NOMO-1 treated with DMSO at 0.1 percent for 48 hours (cell line): ENCODE measurements at regions not wholly inside any gene's neighbourhood (a gene's known extent, or its start where the extent isn't known, plus 50 kb on each side); places are given as distances from the start of the nearest gene placed in this dataset.
"Not testable (repeated sequence)": the region's sequence is repeated elsewhere in the genome, so short reads cannot be mapped to it uniquely, and the experiment has no call there.

ENCODE experiments used
- DNase-seq: peaks from one replicate; lab custom pipeline; 2025; ENCODE audit not compliant: unreplicated experiment; lab: John Stamatoyannopoulos, UW

DNA sequence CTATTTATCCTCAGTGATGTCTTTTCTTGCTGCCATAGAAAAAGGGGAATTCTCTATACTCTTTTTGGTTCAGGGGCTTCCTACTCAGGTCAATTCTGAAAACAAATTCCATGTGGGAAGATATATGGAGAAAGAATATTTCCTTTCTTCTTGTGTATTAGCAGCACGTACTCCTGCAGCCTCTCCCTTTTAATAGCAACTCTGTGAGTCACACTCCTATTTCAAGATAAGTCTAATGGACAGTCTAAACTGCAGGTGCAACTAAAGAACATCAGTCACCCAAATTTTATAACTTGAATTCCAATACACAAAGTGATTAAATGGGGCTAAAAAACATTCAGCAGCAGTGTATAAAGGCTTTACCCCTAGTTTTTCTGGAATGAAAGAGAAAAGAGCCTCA, 942.2 kb downstream of the CNTNAP5 start:
- DNase-seq = no peak

- no peak for DNase-seq
These were observed 944.9 kb downstream of the CNTNAP5 start for GRCh38 chr2:124970030-124970429.

- DNase-seq = no peak
These were observed 948.3 kb downstream of the CNTNAP5 start for GRCh38 chr2:124973396-124973795.

DNA sequence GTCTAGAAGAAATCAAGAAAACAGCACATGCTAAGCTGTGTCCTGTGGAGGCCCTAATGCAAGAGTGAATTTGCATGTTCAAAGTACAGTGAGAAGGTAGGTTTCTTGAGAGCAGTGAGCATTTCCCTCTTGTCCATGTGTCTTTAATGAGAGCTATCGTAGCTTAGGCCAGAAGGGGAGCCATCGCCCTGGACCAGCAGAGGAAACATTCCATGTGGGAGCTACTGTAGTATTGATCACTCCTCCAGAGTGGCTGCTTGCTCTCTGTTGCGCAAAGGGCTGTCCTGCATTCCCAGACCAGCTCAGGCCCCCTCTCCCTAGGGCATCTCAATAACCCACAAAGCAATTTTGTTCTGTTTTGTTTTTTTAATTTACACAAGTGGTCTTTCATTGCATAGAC, 950.1 kb downstream of the CNTNAP5 start:
- no peak for DNase-seq

DNA sequence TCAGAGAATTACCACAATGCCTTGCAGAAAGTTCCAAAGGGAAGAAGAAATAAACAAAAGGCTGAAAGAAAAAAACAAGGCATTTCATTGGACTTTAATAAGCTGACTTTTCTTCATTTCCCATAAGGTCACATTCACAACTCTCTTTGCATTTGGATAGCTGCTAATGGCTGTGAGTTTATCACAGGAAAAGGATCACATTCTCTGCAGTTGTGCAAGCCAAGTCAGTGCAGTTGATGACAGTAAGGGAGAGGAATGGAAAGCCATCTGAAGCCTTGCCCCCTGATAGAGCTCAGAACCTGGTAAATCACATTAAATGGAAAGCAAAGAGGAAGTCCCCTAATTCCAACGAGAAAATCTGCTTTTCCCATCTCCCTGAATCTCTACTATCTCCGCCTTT, 950.6 kb downstream of the CNTNAP5 start:
- no peak for DNase-seq

DNA sequence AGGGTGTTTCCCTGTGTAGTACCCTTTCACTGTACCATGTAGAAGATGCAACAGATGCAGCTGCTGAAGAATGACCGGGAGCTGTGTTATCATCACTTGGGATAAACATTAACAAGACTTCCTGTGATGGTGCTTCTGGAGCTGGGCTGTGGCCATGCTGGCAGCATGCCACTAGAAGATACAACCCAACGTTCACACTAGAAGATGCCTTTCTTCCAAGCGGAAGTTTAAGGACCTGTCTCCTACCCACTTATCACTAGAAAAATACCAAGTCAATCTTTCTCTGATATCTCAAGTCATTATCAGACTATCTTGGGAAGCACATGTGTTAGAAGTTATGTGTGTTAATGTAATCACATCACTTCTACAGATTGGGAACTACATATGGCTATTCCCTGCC, 953.5 kb downstream of the CNTNAP5 start:
- no peak for DNase-seq

- DNase-seq = no peak
These were observed 958.5 kb downstream of the CNTNAP5 start for GRCh38 chr2:124983595-124983994.

GRCh38 chr2:124985270-124985669, 960.2 kb downstream of the CNTNAP5 start:
- DNase-seq = peak; percentile 22

- DNase-seq = no peak
These were observed 961.0 kb downstream of the CNTNAP5 start for GRCh38 chr2:124986136-124986535.

- not testable (repeated sequence) for DNase-seq
These were observed 961.8 kb downstream of the CNTNAP5 start for GRCh38 chr2:124986870-124987269.

DNA sequence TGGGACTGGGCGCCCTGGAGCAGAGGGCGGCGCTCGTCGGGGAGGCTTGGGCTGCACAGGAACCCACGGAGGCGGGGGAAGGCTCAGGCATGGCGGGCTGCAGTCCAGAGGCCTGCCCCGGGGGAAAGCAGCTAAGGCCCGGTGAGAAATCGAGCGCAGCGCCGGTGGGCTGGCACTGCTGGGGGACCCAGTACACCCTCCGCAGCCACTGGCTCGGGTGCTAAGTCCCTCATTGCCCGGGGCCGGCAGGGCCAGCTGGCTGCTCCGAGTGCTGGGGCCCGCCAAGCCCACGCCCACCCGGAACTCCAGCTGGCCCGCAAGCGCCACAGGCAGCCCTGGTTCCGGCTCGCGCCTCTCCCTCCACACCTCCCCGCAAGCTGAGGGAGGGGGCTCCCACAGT, 962.3 kb downstream of the CNTNAP5 start:
- DNase-seq = not testable (repeated sequence)

DNA sequence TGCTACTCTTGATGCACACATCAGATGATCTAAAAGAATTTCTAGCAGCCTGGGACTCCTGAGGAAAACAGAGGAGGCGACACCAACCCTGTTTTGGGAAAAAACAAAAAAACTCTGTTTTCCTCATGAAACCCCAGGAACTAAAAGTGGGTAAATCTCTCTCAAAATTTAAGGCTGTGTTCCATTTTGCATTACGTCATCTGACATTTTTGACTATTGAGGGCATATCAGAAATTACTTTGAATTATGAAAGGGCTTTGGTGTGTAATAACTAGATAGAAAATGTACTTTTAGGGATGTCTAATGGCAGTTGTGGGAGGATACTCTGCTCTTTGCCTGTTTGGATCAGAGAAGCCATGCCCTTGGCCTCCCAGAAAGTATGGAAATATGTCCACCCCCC, 963.0 kb downstream of the CNTNAP5 start:
- no peak for DNase-seq

- no peak for DNase-seq
These were observed 963.7 kb downstream of the CNTNAP5 start for GRCh38 chr2:124988794-124989193.

DNA sequence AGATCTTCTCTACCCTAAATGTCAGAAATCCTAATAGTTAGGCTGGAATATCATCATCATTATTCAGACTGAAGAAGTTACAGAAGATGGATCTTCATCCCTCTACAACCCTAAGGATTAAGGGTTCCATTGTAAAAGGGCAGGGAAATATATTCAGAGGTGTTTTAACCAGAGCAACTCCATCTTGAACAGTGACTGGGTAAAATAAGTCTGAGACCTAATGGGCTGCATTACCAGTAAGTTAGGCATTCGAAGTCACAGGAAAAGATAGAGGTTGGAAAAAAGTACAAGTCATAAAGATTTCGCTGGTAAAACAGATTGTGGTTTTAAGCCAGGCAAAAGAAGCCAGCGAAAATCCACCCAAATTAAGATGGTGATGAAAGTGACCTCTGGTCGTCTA, 968.7 kb downstream of the CNTNAP5 start:
- DNase-seq = no peak

GRCh38 chr2:124995185-124995912, 970.3 kb downstream of the CNTNAP5 start:
- no peak for DNase-seq

DNA sequence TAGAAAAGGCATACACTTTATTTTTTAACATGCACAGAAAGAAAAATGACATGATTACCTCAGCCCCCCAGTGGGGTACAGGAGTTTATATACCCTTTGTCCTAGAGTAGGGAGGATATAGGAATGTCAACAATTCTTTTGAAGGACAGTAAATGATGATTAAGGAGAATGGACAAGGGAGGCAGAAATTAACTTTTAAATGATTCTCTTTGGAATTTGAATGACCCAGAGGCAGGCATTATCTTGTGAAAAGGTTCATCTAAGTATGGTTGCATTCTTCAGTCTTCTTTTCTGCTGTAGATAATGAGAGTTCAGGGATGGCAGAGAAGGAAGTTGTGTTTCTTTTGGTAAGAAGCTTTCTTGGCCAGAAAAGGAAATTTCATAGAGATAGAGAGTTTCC, 971.3 kb downstream of the CNTNAP5 start:
- DNase-seq = no peak

DNA sequence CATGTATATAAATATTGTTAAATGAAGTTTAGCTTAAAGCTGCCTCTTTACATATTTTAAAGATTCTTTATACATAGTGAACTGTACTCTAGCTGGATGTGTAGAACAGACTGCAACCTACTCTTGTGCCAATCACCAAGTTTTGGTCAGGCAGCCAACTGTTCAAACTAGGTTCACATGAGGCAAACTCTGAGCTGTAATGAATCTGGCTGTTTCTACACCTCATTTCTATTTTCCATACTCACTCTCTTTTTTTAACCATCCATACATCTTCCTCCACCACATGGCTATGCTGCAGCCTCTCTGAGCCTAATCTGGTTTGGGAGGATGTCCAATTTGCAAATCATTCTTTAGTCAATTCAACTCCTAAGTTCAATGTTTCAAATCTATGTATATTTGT, 974.8 kb downstream of the CNTNAP5 start:
- DNase-seq = no peak

GRCh38 chr2:125004106-125004800, 979.2 kb downstream of the CNTNAP5 start:
- no peak for DNase-seq

- no peak for DNase-seq
These were observed 981.6 kb downstream of the CNTNAP5 start for GRCh38 chr2:125006676-125007075.

DNA sequence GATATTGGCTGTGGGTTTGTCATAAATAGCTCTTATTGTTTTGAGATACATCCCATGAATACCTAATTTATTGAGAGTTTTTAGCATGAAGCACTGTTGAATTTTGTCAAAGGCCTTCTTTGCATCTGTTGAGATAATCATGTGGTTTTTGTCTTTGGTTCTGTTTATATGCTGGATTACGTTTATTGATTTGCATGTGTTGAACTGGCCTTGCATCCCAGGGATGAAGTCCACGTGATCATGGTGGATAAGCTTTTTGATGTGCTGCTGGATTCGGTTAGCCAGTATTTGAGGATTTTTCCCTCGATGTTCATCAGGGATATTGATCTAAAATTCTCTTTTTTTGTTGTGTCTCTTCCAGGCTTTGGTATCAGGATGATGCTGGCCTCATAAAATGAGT, 1003.6 kb downstream of the CNTNAP5 start:
- DNase-seq = not testable (repeated sequence)

GRCh38 chr2:125033871-125034270, 1008.8 kb downstream of the CNTNAP5 start:
- no peak for DNase-seq

DNA sequence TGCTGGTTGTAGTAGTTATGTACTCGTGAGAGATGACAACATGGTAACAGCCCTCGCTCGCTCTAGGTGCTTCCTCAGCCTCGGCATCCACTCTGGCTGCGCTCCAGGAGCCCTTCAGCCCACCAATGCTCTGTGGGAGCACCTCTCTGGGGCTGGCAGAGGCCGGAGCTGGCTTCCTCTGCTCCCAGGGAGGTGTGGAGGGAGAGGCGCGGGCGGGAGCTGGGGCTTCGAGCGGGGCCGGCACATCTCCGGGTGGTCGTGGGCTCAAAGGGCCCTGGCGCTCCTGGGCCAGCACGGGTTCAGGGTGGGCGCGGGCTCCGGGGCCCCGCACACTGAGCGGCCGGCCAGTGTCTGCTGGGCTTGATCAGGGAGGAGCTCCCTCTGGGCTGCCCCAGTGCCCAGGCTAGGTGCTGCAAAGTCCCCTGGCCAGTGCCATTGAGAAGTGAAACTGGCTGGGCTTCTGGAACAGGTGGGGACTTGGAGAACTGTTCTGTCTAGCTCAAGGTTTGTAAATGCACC, 1012.1 kb downstream of the CNTNAP5 start:
- no peak for DNase-seq
